ENCODE measurements at regions not wholly inside any gene's neighbourhood (a gene's known extent, or its start where the extent isn't known, plus 50 kb on each side); places are given as distances from the start of the nearest gene placed in this dataset.

- no peak overlapping the region for H3K4me2 ChIP-seq (ENCODE audit: low read depth, low read length)
- no peaks in the 10 kb centered on the region for H4K20me1 ChIP-seq (ENCODE audit: insufficient read depth, low read length)
- no peaks in the 10 kb centered on the region for H3K9me3 ChIP-seq (replicated peaks; ENCODE audit: insufficient read depth, low read length)
- H3K9ac ChIP-seq (ENCODE audit: low read length): no peak overlapping the region
- TF ChIP-seq EZH2phosphoT487 (IDR thresholded peaks at IDR 0.05; ENCODE audit: low read length) (no peak), EZH2 (optimal IDR thresholded peaks at IDR 0.05; ENCODE audit: low read depth, low read length) (no peak), CTCF (IDR thresholded peaks at IDR 0.05; ENCODE audit: low read length) (no peak)
- no peak overlapping the region for H3K27ac ChIP-seq (ENCODE audit: low read length)
- no peak overlapping the region for H2AFZ ChIP-seq (ENCODE audit: low read length)
- 0 out of 2 replicates have a peak, but pooled peaks cover 5% of the 10 kb centered on the region for H3K4me1 ChIP-seq (ENCODE audit: low read length)
- H3K79me2 ChIP-seq (ENCODE audit: low read length): no peaks in the 10 kb centered on the region
- no peaks in the 10 kb centered on the region for H3F3A ChIP-seq (ENCODE audit: insufficient read depth, low read length)
- H3K36me3 ChIP-seq (replicated peaks; ENCODE audit: insufficient read depth, low read length): no peaks in the 10 kb centered on the region
- no peaks in the 10 kb centered on the region for H3K9me2 ChIP-seq (replicated peaks; ENCODE audit: insufficient read depth, low read length)
- no peaks in the 10 kb centered on the region for H3K27me3 ChIP-seq (replicated peaks; ENCODE audit: insufficient read depth, low read length)
- no peak for DNase-seq
- H3K4me3 ChIP-seq (ENCODE audit: low read length): no peak overlapping the region
These were observed 392.6 kb downstream of the EIPR1 start for GRCh38 chr2:2985020-2985419.

- DNase-seq: peak; percentile 42
- H3K27ac ChIP-seq (ENCODE audit: low read length): peak overlapping the region; percentile 8; the same call in 1 of the 2 replicates
These were observed 396.6 kb downstream of the EIPR1 start for GRCh38 chr2:2981000-2981399.

GRCh38 chr2:2974982-2975381, 402.6 kb downstream of the EIPR1 start:
- H3K4me1 ChIP-seq (ENCODE audit: low read length): no peaks in the 10 kb centered on the region
- H3K27ac ChIP-seq (ENCODE audit: low read length): no peak overlapping the region
- H3K36me3 ChIP-seq (replicated peaks; ENCODE audit: insufficient read depth, low read length): no peaks in the 10 kb centered on the region
- no peaks in the 10 kb centered on the region for H3K27me3 ChIP-seq (replicated peaks; ENCODE audit: insufficient read depth, low read length)
- H3K4me2 ChIP-seq (ENCODE audit: low read depth, low read length): no peak overlapping the region
- DNase-seq: no peak
- TF ChIP-seq CTCF (IDR thresholded peaks at IDR 0.05; ENCODE audit: low read length): no peak
- TF ChIP-seq EZH2phosphoT487 (IDR thresholded peaks at IDR 0.05; ENCODE audit: low read length): no peak
- no peak for TF ChIP-seq EZH2 (optimal IDR thresholded peaks at IDR 0.05; ENCODE audit: low read depth, low read length)
- no peaks in the 10 kb centered on the region for H4K20me1 ChIP-seq (ENCODE audit: insufficient read depth, low read length)
- no peaks in the 10 kb centered on the region for H3F3A ChIP-seq (ENCODE audit: insufficient read depth, low read length)
- no peaks in the 10 kb centered on the region for H3K9me2 ChIP-seq (replicated peaks; ENCODE audit: insufficient read depth, low read length)
- no peaks in the 10 kb centered on the region for H3K79me2 ChIP-seq (ENCODE audit: low read length)
- no peak overlapping the region for H3K9ac ChIP-seq (ENCODE audit: low read length)
- H3K9me3 ChIP-seq (replicated peaks; ENCODE audit: insufficient read depth, low read length): no peaks in the 10 kb centered on the region
- no peak overlapping the region for H2AFZ ChIP-seq (ENCODE audit: low read length)
- no peak overlapping the region for H3K4me3 ChIP-seq (ENCODE audit: low read length)

More at GRCh38 chr2:2981000-2981399, 396.6 kb downstream of the EIPR1 start:
- Histone ChIP-seq H3K9me3 (replicated peaks; ENCODE audit: insufficient read depth, low read length) (no peaks in the 10 kb centered on the region), H3F3A (ENCODE audit: insufficient read depth, low read length) (no peaks in the 10 kb centered on the region), H3K27me3 (replicated peaks; ENCODE audit: insufficient read depth, low read length) (no peaks in the 10 kb centered on the region), H2AFZ (ENCODE audit: low read length) (no peak overlapping the region), H3K36me3 (replicated peaks; ENCODE audit: insufficient read depth, low read length) (no peaks in the 10 kb centered on the region), H3K4me2 (ENCODE audit: low read depth, low read length) (peak overlapping the region; percentile 12; the same call in 1 of the 2 replicates), H3K79me2 (ENCODE audit: low read length) (no peaks in the 10 kb centered on the region), H3K4me3 (ENCODE audit: low read length) (no peak overlapping the region), H3K9me2 (replicated peaks; ENCODE audit: insufficient read depth, low read length) (no peaks in the 10 kb centered on the region), H4K20me1 (ENCODE audit: insufficient read depth, low read length) (no peaks in the 10 kb centered on the region), H3K4me1 (ENCODE audit: low read length) (0 out of 2 replicates have a peak, but pooled peaks cover 5% of the 10 kb centered on the region), H3K9ac (ENCODE audit: low read length) (no peak overlapping the region)
- TF ChIP-seq EZH2phosphoT487 (IDR thresholded peaks at IDR 0.05; ENCODE audit: low read length) (no peak), CTCF (IDR thresholded peaks at IDR 0.05; ENCODE audit: low read length) (no peak), EZH2 (optimal IDR thresholded peaks at IDR 0.05; ENCODE audit: low read depth, low read length) (no peak)

Measured in MM.1S (cell line).